Keratinocyte (primary cell): ENCODE measurements at regions not wholly inside any gene's neighbourhood (a gene's known extent, or its start where the extent isn't known, plus 50 kb on each side); places are given as distances from the start of the nearest gene placed in this dataset.

Source experiments
- DNase-seq: peaks from one replicate; pipeline ENCODE4 v3.0.0-alpha.2; 2011; ENCODE audit warnings: low read depth, missing footprints, low spot score
- FAIRE-seq: peaks from 2 replicates; lab custom pipeline; 2011; peaks lifted over from hg19 to GRCh38; lab: Jason Lieb, UNC
- H2AFZ ChIP-seq: 2 replicates; pipeline ENCODE4 v1.6.0; 2012; ENCODE audit warnings: low read length, control low read depth, inconsistent platforms; ENCODE audit not compliant: control insufficient read depth
- H3K27ac ChIP-seq: 2 replicates; pipeline ENCODE4 v1.5.1; 2011; ENCODE audit warnings: low read length; ENCODE audit not compliant: control insufficient read depth, insufficient read depth
- H3K27me3 ChIP-seq: 3 replicates; pipeline ENCODE4 v1.6.0; 2011; ENCODE audit warnings: low read length; ENCODE audit not compliant: control insufficient read depth, insufficient read depth; ENCODE audit errors: extremely low read depth
- H3K36me3 ChIP-seq, 2 experiments: 2 replicates in 1 of 2; 3 replicates in 1 of 2; pipeline ENCODE4 v1.5.1; 2011; ENCODE audit warnings: low read length in 2 of 2, mild to moderate bottlenecking in 1 of 2; ENCODE audit not compliant: control insufficient read depth in 2 of 2, insufficient read depth in 2 of 2; ENCODE audit errors: extremely low read depth in 1 of 2
- H3K4me1 ChIP-seq: 3 replicates; pipeline ENCODE4 v1.5.1; 2011; ENCODE audit warnings: low read length; ENCODE audit not compliant: control insufficient read depth, insufficient read depth; ENCODE audit errors: extremely low read depth
- H3K4me2 ChIP-seq: 3 replicates; pipeline ENCODE4 v1.6.0; 2011; ENCODE audit warnings: low read depth, low read length; ENCODE audit not compliant: control insufficient read depth, insufficient read depth; ENCODE audit errors: extremely low read depth
- H3K4me3 ChIP-seq, 3 experiments: fragments of 200-600 bp in 1 of 3; sonication (generic) in 1 of 3; 2 replicates in 2 of 3; 3 replicates in 1 of 3; pipeline ENCODE4 v1.5.1; 2011 to 2016; ENCODE audit warnings: low read length in 3 of 3, mild to moderate bottlenecking in 3 of 3, control low read depth in 2 of 3, inconsistent platforms in 1 of 3, low read depth in 1 of 3, mixed read lengths in 1 of 3, mixed run types in 1 of 3, moderate library complexity in 1 of 3; ENCODE audit not compliant: control insufficient read depth in 2 of 3, insufficient read depth in 2 of 3; ENCODE audit errors: extremely low read depth in 1 of 3
- H3K79me2 ChIP-seq: 2 replicates; pipeline ENCODE4 v1.6.0; 2012; ENCODE audit warnings: low read length; ENCODE audit not compliant: control insufficient read depth, insufficient read depth
- H3K9ac ChIP-seq: 3 replicates; pipeline ENCODE4 v1.6.0; 2011; ENCODE audit warnings: low read length; ENCODE audit not compliant: control insufficient read depth, insufficient read depth; ENCODE audit errors: extremely low read depth
- H3K9me1 ChIP-seq: 3 replicates; pipeline ENCODE4 v1.6.0; 2011; ENCODE audit warnings: low read length; ENCODE audit not compliant: control insufficient read depth, insufficient read depth; ENCODE audit errors: extremely low read depth
- H3K9me3 ChIP-seq: 2 replicates; pipeline ENCODE4 v1.5.1; 2012; ENCODE audit warnings: low read depth, low read length; ENCODE audit not compliant: control insufficient read depth
- H4K20me1 ChIP-seq: 3 replicates; pipeline ENCODE4 v1.6.0; 2011; ENCODE audit warnings: low read length; ENCODE audit not compliant: control insufficient read depth, insufficient read depth; ENCODE audit errors: extremely low read depth
- EZH2 ChIP-seq: IDR thresholded peaks from one replicate; pipeline ENCODE4 v1.6.1; 2012; ENCODE audit warnings: inconsistent platforms, mild to moderate bottlenecking, low read length, moderate library complexity
- dilution Hi-C: fragments of 300-500 bp; cut with MboI; formaldehyde crosslinking; loops from one replicate; pipeline ENCODE4 v1.7.0; 2020; ENCODE audit warnings: low sequenced_read_pairs; ENCODE audit not compliant: extremely low pct_ligation_motif_present
- TF ChIP-seq, protein P1 (sequence below), 3 experiments: IDR thresholded peaks in 1 of 3; conservative IDR thresholded peaks in 1 of 3; optimal IDR thresholded peaks in 1 of 3; 2 replicates in 2 of 3; 3 replicates in 1 of 3; pipeline versions ENCODE3 to v1.5.1; 2011; ENCODE audit warnings: low read length in 3 of 3, mild to moderate bottlenecking in 3 of 3, moderate library complexity in 2 of 3, control low read depth in 1 of 3, inconsistent platforms in 1 of 3; ENCODE audit not compliant: insufficient read depth in 2 of 3; ENCODE audit errors: extremely low read depth in 1 of 3

- H3K4me1 ChIP-seq, result no peaks in the 10 kb centered on the region
- H3K27ac ChIP-seq, result no peak overlapping the region
- H4K20me1 ChIP-seq, result no peaks in the 10 kb centered on the region
- no peaks in the 10 kb centered on the region for H3K27me3 ChIP-seq
- TF ChIP-seq, protein P1, sequence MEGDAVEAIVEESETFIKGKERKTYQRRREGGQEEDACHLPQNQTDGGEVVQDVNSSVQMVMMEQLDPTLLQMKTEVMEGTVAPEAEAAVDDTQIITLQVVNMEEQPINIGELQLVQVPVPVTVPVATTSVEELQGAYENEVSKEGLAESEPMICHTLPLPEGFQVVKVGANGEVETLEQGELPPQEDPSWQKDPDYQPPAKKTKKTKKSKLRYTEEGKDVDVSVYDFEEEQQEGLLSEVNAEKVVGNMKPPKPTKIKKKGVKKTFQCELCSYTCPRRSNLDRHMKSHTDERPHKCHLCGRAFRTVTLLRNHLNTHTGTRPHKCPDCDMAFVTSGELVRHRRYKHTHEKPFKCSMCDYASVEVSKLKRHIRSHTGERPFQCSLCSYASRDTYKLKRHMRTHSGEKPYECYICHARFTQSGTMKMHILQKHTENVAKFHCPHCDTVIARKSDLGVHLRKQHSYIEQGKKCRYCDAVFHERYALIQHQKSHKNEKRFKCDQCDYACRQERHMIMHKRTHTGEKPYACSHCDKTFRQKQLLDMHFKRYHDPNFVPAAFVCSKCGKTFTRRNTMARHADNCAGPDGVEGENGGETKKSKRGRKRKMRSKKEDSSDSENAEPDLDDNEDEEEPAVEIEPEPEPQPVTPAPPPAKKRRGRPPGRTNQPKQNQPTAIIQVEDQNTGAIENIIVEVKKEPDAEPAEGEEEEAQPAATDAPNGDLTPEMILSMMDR (optimal IDR thresholded peaks at IDR 0.05 in 1 of 3, IDR thresholded peaks at IDR 0.05 in 1 of 3, conservative IDR thresholded peaks at IDR 0.05 in 1 of 3; ENCODE audit: extremely low read depth in 1 of 3, insufficient read depth in 2 of 3, low read length in 3 of 3), result no peak
- no peak for TF ChIP-seq EZH2
- H3K79me2 ChIP-seq, result no peaks in the 10 kb centered on the region
- H3K36me3 ChIP-seq, result no peaks in the 10 kb centered on the region
- H3K4me2 ChIP-seq, result no peak overlapping the region
- dilution Hi-C loops, result no loop called here
- no peak overlapping the region for H3K4me3 ChIP-seq
- FAIRE-seq (no peak), DNase-seq (no peak)
- H3K9me3 ChIP-seq, result no peaks in the 10 kb centered on the region
- no peak overlapping the region for H2AFZ ChIP-seq
- no peaks in the 10 kb centered on the region for H3K9me1 ChIP-seq
- no peak overlapping the region for H3K9ac ChIP-seq
Measured at GRCh38 chr7:40966693-40967092, 736.2 kb downstream of the INHBA start.

DNA sequence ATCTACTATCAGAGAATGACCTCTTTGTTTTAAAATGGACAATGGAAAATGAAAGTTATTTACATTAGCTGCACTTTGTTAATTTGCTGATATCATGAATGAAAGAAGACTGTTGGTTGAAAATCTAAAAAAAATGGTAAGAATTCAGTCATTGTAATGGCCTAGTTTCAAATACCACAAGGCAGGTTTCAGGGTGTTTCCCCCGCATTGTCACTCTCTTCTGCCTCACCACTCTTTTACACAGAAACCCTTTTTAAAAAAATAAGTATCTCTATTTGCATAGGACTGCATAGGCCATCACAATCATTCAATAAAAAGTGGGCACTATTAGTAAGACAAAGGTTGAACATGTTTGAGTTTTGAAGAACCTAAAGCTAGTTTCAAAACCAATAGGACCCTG is 737.1 kb downstream of the INHBA start:
- H3K9me3 ChIP-seq, result no peaks in the 10 kb centered on the region
- no peak overlapping the region for H3K4me3 ChIP-seq
- H3K9ac ChIP-seq, result no peak overlapping the region
- FAIRE-seq (no peak), DNase-seq (no peak)
- H3K27me3 ChIP-seq, result no peaks in the 10 kb centered on the region
- no peak overlapping the region for H2AFZ ChIP-seq
- H4K20me1 ChIP-seq, result no peaks in the 10 kb centered on the region
- H3K36me3 ChIP-seq, result no peaks in the 10 kb centered on the region
- H3K79me2 ChIP-seq, result no peaks in the 10 kb centered on the region
- H3K4me2 ChIP-seq, result no peak overlapping the region
- dilution Hi-C loops, result no loop called here
- no peaks in the 10 kb centered on the region for H3K9me1 ChIP-seq
- no peaks in the 10 kb centered on the region for H3K4me1 ChIP-seq
- no peak for TF ChIP-seq EZH2
- TF ChIP-seq, protein P1 (optimal IDR thresholded peaks at IDR 0.05 in 1 of 3, IDR thresholded peaks at IDR 0.05 in 1 of 3, conservative IDR thresholded peaks at IDR 0.05 in 1 of 3; ENCODE audit: extremely low read depth in 1 of 3, insufficient read depth in 2 of 3, low read length in 3 of 3), result no peak
- no peak overlapping the region for H3K27ac ChIP-seq
